GM19035 (cell line): ENCODE measurements at regions not wholly inside any gene's neighbourhood (a gene's known extent, or its start where the extent isn't known, plus 50 kb on each side); places are given as distances from the start of the nearest gene placed in this dataset.

Experiments used
- ATAC-seq: cut with Tn5 transposase; IDR thresholded peaks from one replicate; pipeline ENCODE4 v1.9.1; 2021; ENCODE audit not compliant: unreplicated experiment

DNA sequence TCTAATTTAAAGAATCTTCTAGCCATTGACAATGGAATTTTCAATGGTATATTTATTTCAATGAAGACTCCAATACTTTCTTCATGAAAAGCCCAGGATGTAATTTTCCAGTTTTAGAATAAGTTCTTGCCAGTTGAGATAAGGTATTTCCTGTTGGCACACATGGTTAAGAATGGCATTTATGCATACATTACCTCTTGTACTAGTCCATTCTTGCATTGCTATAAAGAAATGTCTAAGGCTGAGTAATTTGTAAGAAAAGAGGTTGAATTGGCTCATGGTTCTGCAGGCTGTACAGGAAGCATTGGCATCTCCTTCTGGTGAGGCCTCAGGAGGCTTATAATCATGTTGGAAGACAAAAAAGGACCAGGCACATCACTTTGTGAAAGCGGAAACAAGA is 1179.6 kb downstream of the AMY1C start:
- no peak for ATAC-seq

DNA sequence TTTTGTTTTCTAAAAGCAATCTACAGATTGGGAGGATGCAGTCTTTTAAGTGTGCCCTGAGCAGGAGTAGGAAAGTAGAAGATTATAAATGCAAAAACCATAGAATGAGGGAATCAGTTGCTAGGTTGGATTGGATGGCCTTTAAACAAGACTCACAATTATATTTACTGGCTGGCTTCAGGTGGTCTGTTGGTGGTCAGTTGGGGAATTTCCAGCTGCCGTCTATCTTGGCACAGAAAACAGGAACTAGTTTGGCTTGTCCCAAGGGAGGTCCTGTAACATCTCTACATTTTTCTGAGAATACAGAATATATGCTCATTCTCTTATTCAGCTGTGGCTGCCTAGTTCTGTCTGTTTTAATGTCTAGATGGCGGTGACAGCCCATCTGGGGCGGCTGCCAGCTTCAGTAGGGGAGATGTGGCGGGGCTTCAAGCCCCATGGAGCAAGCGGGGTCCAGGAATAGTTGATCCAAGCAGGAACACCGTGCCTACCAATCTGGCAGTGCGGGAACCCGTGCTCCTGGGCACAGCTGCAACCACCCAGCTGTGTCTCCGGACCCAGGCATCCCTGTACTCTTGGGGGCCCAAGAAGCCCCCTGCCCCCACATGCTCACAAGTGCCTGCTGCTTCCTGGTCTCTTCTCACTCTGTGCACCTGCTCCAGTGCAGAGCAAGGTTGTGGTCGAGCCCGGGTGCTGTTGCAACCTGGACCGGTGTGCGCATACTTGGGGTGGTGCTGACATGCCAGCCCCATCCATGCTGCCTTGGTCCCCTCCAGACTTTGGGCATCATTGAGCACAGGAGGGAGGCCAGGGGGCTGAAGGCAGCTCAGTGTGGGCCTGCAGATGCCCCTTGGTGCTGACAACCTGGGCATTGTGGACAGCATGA is 1182.6 kb downstream of the AMY1C start:
- no peak for ATAC-seq

DNA sequence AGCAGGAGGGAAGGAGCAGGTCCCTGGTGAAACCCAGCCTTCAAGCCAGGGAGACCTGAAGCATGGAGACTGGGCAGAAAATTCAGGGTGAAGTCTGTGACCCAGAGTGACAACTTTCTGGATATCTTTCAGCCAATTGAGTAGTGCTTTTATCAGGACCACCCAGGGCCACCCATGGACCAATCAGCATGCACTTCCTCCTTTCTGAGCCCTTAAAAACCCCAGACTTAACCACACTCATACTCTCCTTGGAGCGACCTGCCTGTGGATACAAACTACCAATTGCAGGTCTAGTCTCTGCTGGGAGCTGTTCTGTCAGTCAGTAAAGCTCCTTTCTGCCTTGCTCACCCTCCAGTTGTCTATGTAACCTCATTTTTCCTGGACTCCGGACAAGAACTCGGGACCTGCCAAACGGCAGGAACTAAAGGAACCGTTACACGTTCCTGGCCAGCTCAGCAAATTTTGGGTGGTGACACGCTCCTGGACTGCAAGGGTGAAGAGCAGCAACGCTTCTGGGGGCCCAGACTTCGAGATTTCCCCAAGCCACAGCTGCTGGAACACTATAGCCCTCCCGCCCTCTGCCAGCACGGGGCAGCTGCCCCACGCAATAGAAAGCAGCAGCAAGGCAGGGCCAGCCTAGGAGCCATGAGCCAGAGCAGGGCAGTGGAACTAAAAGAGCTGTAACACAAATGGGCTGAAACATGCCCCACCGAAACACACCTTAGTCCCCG is 1183.4 kb downstream of the AMY1C start:
- no peak for ATAC-seq

DNA sequence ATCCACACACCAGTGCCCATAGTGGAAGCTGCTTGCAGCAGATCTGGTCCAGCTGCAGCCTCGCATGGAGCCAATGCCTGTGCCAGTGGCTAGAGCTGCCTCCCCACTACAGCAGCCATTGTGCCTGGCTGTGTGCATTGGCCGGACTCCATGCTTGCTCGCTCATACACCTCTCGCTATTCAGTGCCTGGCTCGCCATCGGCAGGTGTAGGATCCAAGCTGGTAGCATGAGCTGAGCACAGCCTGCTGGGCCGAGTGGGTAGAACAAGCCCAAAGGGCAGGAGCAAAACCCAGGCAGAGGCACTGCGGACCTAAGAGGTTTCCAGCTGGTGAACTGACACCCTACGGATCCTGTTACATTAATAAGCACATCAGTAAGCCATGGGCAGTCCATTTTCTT is 1184.1 kb downstream of the AMY1C start:
- ATAC-seq = no peak

DNA sequence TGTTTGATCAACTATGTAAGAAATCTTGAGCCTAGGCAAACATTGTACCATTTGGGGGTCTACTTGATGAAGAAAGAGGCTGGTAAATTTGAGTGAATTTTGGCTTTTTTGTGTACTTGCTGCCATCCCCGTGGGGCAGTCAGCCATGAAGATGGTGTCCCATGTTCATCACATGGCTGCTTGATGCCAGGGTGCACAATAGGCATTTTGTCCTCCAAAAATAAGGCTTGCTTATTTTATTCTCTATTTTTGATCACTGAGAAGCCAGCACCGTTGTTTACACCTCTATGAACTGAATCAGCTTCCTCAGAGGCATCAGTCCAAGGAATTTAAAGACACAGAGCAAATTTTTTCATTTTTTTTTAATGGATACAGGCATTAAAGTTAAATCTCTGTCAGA is 1195.7 kb downstream of the AMY1C start:
- ATAC-seq = no peak

DNA sequence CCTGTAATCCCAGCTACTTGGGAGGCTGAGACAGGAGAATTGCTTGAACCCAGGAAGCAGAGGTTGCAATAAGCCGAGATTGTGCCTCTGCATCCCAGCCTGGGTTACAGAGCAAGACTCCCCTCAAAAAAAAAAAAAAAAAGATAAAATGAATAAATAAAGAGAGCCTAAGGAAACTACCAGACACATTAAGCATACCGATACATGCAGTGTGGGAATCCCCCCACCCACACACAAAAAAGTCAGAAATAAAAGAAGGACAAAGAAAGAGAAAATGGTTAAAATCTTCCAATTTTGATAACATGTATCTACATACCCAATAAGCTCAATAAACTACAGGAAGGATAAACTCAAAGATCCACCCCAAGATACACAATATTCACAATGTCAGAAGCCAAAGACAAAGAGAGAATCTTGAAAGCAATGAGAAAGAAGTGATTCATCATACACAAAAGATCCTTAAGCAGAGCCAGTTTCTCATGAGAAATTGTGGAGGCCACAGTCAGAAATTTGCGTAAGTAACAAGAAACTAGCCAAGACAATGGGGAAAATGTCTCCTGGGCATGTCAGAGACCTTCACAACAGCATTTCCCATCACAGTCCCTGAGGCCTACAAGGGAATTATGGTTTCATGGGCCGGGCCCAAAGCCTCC is 1197.0 kb downstream of the AMY1C start:
- no peak for ATAC-seq

DNA sequence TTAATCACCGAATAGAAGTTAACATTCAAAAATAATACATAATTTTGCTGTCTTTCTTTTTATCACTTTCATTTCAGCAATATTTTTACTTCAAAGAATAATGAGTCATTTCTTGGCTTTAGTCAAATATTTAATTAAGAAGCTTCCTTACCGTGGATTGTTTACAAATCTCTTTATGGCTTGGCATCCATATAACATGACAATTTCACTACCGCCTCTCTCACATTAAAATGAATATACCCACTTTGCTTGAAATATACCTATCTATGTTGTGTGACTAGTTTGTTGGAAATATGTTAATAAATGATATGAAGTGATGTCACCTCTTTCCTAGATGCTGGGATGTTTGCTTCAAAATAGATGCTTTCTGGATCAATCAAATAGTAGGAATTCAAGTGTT is 1203.9 kb downstream of the AMY1C start:
- ATAC-seq = no peak

DNA sequence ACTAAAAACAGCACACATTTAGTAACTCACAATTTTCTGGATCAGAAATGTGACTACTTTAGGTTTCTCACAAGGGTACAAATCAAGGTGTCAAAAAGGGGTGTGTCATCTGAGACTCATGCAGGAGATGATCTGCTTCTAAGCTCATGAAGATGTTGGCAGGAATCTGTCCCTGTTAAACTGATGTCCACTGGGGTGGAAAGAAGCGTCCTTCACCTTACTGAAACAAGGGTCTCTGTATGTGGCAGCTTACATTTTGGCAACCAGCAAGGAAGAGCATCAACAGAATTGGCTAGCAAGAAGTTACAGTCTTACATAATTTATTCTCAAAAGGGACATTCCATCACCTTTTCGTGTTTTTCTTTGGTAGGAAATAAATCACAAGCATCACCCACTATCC is 1223.8 kb downstream of the AMY1C start:
- no peak for ATAC-seq

DNA sequence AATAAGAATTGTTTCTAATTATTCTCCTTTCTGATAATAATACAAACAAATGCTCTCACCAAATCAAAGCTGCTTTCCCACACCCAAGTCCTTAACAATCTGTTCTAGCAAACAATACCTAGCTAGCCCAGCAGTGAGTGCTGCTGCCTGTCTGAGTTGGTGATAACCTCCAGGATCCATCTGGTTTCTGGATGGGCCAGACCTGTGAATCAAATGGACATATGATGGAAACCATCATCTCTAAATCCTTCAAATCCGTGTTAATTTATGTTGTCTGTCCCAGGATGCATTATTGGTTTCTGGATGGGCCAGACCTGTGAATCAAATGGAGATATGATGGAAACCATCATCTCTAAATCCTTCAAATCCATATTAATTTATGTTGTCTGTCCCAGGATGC is 1230.0 kb downstream of the AMY1C start:
- no peak for ATAC-seq

DNA sequence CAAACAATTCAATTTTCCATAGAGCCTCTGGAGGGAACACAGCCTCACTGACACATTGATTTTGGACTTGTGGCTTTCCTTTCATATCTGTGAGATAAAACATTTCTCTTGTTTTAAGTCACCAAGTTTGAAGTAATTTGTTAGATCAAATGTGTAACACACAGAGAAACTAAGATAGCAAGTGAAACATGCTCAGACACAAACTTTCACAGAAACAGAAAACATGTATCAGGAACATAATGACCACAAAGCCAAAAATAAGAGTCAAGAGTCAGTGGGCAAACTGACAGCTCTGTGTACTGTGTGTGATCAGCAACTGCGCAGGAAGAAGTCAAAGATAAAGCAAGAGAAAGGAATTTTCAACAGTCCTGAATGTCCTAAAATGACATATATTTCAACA is 1237.5 kb downstream of the AMY1C start:
- peak; percentile 99 for ATAC-seq

DNA sequence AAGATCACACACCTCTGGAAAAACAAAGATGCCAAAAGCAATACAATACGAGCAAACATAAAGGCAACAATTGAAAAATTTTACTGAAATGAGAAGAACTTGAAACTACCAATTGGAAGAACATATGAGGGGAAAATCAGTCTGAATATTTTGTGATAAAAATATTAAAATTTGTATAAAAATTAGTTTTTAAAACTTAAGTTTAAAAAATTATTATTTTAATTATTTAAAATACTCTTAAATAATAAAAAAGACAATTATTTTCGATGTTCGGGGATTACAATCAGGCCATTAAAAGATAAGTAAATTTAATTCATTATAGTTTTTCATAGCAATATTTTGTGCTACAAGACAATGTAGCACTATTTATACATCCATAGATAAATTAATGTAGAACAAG is 1239.3 kb downstream of the AMY1C start:
- no peak for ATAC-seq

DNA sequence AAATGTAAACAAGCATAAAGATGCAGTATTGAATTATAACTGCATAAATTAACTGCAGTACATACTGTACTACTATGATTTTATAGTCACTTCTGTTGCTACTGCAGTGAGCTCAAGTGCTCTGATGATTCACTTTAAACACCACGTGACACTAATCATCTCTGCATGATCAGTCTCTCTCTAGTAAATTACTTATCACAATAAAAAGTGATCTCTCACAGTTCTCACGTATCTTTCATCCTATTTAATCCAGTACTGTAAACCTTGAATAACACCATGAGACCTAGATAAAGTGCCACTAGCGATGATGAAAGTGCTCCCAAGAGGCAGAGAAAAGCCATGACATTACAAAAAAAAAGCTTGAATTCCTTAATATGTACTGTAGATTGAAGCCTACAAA is 1242.0 kb downstream of the AMY1C start:
- ATAC-seq = no peak

DNA sequence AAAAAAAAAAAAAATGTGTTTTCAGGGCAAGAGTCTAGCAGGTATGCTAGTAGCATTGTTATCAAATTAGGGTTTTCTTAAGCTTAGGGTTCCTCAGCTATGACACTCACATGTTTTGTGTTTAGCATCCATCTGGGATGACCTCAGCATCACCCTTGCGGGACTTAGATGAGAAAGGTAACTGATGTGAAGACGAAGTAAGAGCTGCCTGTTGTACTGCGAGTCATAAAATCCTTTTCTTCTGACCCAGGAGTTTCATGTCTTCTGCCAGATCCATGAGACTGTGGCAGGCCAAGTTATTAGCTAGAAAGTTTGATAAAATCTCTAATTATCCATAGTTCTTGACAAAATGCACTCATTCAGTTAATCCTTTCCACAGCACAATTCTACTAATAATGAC is 1251.1 kb downstream of the AMY1C start:
- no peak for ATAC-seq

DNA sequence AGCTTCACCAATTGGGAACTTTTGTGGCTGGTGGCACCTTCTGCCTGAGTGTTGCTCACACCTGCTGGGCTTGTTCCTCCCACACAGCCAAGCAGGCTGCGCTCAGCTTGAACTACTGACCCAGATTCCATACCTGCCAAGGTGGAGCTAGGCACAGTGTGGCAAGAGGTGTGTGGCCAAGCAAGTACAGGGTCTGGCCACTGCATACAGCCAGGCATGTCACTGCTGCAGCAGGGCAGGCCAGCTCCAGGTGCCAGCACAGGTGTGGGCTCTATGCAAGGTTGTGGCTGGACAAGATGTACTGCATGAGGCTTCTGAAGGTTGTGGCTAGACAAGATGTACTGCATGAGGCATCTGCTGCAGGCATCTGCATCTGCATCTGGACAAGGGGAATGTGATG is 1254.8 kb downstream of the AMY1C start:
- ATAC-seq = no peak

DNA sequence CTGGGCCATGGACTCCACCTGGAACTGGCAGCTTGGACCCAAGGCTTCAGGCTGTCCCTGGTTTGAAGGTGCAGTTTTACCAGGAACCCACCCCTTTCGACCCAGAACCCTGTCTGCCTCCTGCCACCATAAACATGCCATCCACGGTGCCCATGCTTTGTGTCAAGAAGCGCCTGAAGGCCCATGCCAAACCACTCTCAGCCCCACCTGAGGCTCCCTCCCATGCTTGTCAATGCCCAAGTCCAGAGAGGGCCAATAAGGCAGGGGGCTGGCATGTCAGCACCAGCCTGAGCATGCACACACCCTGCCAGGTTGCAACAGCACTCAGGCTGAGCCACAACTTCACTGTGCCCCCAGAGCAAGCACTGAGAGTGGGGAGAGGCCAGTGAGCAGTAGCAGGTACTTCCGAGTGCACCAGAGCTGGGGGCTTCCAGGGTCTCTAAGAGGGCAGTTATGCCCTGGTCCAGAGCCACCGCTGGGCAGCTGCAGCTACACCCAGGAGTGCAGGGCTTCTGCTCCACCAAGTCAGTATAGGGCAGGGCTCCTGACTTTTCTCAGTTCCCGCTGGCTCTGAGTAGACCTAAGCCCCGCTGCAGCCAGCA is 1256.0 kb downstream of the AMY1C start:
- ATAC-seq = no peak

DNA sequence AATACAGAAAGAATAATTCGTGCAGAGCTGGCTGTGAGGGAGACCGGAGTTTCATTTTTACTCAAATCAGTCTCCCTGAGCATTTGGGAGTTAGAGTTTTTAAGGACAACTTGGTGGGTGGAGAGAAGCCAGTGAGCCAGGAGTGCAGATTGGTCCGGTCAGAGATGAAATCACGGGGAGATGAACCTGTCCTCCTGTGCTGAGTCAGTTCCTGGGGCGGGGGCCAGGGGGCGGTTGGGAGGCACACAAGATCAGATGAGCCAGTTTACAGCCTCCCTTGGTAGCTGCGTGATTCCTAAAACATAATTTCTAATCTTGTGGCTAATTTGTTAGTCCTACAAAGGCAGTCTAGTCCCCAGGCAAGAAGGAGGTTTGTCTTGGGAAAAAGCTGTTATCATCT is 1267.9 kb downstream of the AMY1C start:
- no peak for ATAC-seq

DNA sequence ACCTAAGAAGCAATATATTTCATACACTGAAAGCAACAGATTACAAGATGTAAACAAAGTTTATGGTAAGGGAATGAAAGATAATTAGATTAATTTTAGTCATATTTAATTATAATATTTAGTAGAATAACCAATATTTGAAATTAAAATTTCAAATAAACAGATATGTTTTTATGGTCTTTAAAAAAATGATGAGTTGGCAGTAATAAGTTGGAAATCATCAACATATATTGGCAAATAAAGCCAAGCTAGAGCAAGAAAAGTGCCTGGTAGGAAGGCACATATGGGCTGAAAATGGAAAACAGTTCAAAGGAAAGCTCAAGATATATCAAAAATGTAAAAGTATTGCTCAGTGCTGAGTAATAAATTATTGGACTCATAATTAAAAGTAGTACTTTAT is 1274.0 kb downstream of the AMY1C start:
- no peak for ATAC-seq

DNA sequence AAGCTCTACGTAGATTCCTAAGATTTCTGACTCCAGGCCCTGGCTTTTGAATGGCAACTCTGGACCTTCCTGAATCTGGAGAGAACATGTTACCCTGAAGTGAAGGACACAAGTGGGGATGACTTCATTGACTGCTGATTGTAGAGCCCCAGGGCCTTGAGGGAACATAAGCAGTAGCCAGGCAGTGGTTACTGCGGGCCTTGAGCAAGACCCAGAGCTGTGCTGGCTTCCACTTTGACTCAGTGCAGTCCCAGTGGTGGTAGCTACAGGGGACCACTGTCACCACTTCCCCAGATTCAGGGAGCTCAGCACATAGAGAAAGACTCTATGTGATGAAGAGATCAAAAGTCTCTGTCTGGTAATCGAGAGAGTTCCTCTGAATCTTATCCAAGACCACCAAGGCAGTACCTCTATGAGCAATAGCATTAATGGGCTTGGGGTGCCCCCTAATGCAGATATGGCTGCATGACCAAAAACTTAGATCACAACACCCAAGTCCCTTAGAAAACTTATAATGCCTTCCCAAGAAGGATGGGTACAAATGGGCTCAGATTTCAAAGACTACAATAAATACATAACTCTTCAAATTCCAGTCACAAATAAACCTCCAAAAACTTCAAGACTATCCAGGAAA is 1278.3 kb downstream of the AMY1C start:
- peak; percentile 71 for ATAC-seq

DNA sequence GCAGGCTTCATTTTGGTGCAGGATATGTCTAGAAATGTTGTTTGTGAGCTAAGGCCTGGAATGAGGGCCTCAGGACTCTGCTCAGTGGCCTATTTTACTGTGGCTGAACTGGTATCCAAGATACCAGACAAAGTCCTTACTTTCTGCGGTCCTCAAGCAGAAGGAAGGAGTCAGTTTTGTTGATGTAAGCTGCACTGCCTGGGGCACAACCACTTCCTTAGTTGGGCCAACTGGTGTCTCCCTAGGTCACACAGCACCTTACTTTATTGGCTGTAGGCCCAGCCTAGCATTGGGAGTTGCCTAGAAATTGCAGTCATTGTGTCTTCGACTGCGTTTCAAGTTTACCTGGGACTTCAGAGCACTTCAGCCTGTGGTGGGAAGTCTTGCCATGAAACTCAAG is 1322.7 kb downstream of the AMY1C start:
- ATAC-seq = no peak

DNA sequence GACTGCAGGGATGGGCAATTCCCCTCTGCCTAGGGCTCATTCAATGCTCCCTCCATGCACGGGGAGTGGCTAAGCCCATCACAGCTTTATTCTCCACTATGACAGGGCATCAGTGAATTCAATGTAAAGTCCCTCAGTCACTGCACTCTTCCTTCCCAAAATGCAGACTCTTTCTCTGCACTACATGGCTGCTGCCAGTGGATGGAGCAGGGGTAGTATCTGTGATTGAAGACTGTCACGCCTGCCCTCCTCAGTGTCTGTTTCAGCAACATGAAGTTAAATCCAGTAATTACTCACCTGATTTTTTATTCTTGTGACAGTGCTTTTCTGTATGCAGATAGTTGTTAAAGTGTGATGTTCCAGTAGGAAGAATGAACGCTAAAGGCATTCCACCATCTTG is 1323.2 kb downstream of the AMY1C start:
- ATAC-seq = no peak

DNA sequence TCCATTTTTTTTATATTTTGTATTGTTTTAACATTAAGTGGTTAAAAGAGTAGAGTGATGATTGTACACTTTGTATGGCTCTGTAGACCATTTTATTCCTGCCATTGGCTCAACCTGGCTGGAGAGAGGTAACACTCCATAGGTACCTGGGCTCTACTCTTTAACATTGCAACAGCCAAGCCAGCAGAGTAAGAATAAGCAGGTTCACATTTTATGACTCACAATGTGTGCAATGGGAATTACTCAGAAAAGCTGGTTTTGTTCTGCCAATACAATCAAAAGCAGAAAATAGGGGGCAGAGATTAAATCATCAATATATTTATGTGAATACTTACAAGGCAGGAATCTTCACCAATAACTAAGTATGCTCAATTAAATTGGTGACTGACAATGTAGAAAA is 1324.0 kb downstream of the AMY1C start:
- no peak for ATAC-seq
